ENCODE measurements at regions not wholly inside any gene's neighbourhood (a gene's known extent, or its start where the extent isn't known, plus 50 kb on each side); places are given as distances from the start of the nearest gene placed in this dataset.
"Not testable (repeated sequence)": the region's sequence is repeated elsewhere in the genome, so short reads cannot be mapped to it uniquely, and the experiment has no call there.

DNA sequence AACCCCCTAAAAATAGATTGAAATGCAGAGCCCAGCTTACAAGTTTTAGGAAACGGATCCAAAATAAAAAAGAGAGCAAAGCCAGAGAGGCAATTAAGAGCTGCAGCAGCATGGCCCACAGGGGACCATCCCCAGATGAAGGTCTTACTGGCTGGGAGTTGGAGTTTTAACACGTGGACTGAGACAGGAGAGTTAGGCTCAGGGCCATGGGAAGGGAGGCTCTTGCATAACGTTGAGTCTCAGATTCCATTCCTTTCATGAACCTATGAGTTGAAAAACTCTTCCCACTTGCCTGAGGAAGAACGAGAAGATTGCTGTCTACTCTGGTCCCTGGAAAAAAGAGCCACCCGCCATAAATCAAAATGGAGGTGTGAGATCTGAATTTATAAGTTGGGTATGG lies 101.8 kb upstream of the NDUFV2 start (continued):
- no peak for TF ChIP-seq CSDC2 (CRISPR knock-in tag; IDR thresholded peaks at IDR 0.05)
- TF ChIP-seq ESRRG (CRISPR knock-in tag; IDR thresholded peaks at IDR 0.05) = no peak
- TF ChIP-seq SNAI2 (CRISPR knock-in tag; IDR thresholded peaks at IDR 0.05) = no peak
- TF ChIP-seq TCF4 (CRISPR knock-in tag; IDR thresholded peaks at IDR 0.05; ENCODE audit: borderline replicate concordance) = no peak
- no peak for TF ChIP-seq ZNF70 (CRISPR knock-in tag; IDR thresholded peaks at IDR 0.05)
- TF ChIP-seq ZC3H10 (CRISPR knock-in tag; IDR thresholded peaks at IDR 0.05) = no peak
- no peak for TF ChIP-seq OSR1 (CRISPR knock-in tag; IDR thresholded peaks at IDR 0.05)
- TF ChIP-seq RARB (CRISPR knock-in tag; IDR thresholded peaks at IDR 0.05) = no peak
- TF ChIP-seq, protein P1, sequence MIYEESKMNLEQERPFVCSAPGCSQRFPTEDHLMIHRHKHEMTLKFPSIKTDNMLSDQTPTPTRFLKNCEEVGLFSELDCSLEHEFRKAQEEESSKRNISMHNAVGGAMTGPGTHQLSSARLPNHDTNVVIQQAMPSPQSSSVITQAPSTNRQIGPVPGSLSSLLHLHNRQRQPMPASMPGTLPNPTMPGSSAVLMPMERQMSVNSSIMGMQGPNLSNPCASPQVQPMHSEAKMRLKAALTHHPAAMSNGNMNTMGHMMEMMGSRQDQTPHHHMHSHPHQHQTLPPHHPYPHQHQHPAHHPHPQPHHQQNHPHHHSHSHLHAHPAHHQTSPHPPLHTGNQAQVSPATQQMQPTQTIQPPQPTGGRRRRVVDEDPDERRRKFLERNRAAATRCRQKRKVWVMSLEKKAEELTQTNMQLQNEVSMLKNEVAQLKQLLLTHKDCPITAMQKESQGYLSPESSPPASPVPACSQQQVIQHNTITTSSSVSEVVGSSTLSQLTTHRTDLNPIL (CRISPR knock-in tag; IDR thresholded peaks at IDR 0.05; ENCODE audit: low read depth) = no peak

DNA sequence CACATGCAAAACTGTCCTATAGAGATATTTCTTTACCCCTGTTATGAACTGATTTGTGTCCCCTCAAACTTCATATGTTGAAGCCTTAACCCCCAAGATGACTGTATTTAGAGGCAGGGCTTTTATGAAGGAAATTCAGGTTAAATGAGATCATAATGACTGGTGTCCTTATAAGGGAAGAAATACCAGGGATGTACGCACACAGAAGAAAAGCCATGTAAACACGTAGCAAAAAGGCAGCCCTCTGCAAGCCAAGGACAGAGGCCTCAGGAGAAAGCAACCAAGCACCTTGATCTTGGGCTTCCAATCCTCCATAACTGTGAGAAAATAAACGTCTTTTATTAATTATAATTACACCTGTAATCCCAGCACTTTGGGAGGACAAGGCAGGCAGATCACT lies 101.3 kb upstream of the NDUFV2 start:
- TF ChIP-seq OSR1 (CRISPR knock-in tag; IDR thresholded peaks at IDR 0.05) = no peak
- TF ChIP-seq ESRRG (CRISPR knock-in tag; IDR thresholded peaks at IDR 0.05) = no peak
- no peak for TF ChIP-seq TOX (CRISPR knock-in tag; IDR thresholded peaks at IDR 0.05; ENCODE audit: borderline replicate concordance)
- TF ChIP-seq ZNF8 (CRISPR knock-in tag; IDR thresholded peaks at IDR 0.05) = no peak
- no peak for TF ChIP-seq CSDC2 (CRISPR knock-in tag; IDR thresholded peaks at IDR 0.05)
- TF ChIP-seq, protein P2, sequence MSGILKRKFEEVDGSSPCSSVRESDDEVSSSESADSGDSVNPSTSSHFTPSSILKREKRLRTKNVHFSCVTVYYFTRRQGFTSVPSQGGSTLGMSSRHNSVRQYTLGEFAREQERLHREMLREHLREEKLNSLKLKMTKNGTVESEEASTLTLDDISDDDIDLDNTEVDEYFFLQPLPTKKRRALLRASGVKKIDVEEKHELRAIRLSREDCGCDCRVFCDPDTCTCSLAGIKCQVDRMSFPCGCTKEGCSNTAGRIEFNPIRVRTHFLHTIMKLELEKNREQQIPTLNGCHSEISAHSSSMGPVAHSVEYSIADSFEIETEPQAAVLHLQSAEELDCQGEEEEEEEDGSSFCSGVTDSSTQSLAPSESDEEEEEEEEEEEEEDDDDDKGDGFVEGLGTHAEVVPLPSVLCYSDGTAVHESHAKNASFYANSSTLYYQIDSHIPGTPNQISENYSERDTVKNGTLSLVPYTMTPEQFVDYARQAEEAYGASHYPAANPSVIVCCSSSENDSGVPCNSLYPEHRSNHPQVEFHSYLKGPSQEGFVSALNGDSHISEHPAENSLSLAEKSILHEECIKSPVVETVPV (CRISPR knock-in tag; IDR thresholded peaks at IDR 0.05) = no peak
- TF ChIP-seq ZFP30 (CRISPR knock-in tag; IDR thresholded peaks at IDR 0.05) = no peak
- ATAC-seq = no peak

DNA sequence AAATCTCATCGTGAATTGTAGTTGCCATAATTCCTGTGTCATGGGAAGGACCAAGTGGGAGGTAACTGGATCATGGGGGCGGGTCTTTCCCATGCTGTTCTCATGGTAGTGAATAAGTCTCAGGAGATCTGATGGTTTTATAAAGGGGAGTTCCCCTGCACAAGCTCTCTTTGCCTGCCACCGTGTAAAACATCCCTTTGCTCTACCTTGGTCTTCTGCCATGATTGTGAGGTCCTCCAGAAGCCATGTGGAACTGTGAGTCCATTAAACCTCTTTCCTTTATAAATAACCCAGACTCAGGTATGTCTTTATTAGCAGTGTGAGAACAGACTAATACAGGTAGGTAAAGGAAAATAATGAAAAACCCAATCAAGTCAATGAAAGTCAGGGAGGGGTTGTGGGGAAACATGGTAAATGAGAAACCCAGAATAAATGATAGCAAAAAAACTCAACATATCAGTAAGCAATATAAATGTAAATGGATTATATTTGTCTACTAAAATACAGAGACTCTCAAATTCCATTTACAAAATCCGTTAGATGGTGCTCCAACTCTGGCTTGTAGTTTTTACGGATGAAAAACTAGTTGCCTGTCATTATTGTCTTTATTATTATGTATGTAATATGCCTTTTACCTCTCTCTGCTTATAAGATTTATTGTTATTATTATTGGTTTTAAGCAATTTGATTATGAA lies 98.9 kb upstream of the NDUFV2 start:
- TF ChIP-seq TOX (CRISPR knock-in tag; IDR thresholded peaks at IDR 0.05; ENCODE audit: borderline replicate concordance) = no peak
- no peak for TF ChIP-seq CSDC2 (CRISPR knock-in tag; IDR thresholded peaks at IDR 0.05)
- TF ChIP-seq PPARA (CRISPR knock-in tag; IDR thresholded peaks at IDR 0.05; ENCODE audit: borderline replicate concordance) = no peak
- TF ChIP-seq BACH2 (CRISPR knock-in tag; IDR thresholded peaks at IDR 0.05; ENCODE audit: borderline replicate concordance) = no peak
- TF ChIP-seq ZNF8 (CRISPR knock-in tag; IDR thresholded peaks at IDR 0.05) = no peak
- TF ChIP-seq ZFP30 (CRISPR knock-in tag; IDR thresholded peaks at IDR 0.05) = no peak
- no peak for TF ChIP-seq SNAI2 (CRISPR knock-in tag; IDR thresholded peaks at IDR 0.05)
- TF ChIP-seq, protein P1 (CRISPR knock-in tag; IDR thresholded peaks at IDR 0.05; ENCODE audit: low read depth) = no peak
- TF ChIP-seq RARB (CRISPR knock-in tag; IDR thresholded peaks at IDR 0.05) = no peak
- no peak for TF ChIP-seq ISL1 (CRISPR knock-in tag; IDR thresholded peaks at IDR 0.05)
- TF ChIP-seq ARNTL (CRISPR knock-in tag; IDR thresholded peaks at IDR 0.05; ENCODE audit: borderline replicate concordance, low read depth) = no peak
- TF ChIP-seq ZFP3 (CRISPR knock-in tag; IDR thresholded peaks at IDR 0.05) = no peak
- no peak for TF ChIP-seq ZC3H10 (CRISPR knock-in tag; IDR thresholded peaks at IDR 0.05)
- no peak for ATAC-seq

DNA sequence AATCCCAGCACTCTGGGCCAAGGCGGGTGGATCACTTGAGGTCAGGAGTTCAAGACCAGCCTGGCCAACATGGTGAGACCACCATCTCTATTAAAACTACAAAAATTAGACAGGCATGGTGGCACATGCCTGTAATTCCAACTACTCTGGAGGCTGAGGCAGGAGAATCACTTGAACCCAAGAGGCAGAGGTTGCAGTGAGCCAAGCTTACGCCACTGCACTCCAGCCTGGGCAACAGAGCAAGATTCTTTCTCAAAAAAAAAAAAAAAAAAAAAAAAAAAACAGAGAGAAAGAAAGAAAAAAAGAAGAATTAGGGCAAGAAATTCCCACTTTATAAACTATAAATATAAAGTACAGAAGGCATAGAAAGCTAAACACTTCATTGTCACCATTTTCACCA lies 98.2 kb upstream of the NDUFV2 start:
- ATAC-seq = not testable (repeated sequence)

DNA sequence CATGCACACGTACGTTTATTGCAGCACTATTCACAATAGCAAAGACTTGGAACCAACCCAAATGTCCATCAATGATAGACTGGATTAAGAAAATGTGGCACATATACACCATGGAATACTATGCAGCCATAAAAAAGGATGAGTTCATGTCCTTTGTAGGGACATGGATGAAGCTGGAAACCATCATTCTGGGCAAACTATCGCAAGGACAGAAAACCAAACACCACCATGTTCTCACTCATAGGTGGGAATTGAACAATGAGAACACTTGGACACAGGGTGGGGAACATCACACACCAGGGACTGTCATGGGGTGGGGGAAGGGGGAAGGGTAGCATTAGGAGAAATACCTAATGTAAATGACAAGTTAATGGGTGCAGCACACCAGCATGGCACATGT lies 94.8 kb upstream of the NDUFV2 start:
- not testable (repeated sequence) for ATAC-seq

DNA sequence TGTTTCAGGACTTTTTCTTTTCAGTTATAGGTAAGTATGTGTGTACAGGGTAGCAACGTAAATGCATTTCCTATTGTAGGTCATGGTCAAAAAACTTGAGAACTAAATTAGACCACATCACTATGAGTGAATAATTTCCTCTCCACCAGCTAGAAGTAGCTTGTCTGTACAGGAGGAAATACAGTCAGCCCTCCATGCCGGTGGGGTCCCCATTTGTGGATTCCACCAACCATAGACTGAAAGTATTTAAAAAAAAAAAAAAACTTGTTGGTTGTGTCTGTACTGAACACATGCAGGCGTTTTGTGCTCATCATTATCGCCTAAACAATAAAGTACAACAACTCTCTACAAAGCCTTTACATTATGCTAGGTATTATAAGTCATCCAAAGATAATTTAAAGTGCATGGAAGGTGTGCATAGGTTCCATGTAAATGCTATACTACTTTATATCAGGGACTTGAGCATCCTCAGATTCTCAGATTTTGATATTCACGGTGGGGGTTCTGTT lies 94.2 kb upstream of the NDUFV2 start:
- no peak for ATAC-seq
- no peak for TF ChIP-seq ZFP30 (CRISPR knock-in tag; IDR thresholded peaks at IDR 0.05)
- TF ChIP-seq ESRRG (CRISPR knock-in tag; IDR thresholded peaks at IDR 0.05) = no peak
- no peak for TF ChIP-seq ZNF8 (CRISPR knock-in tag; IDR thresholded peaks at IDR 0.05)
- TF ChIP-seq, protein P2 (CRISPR knock-in tag; IDR thresholded peaks at IDR 0.05) = no peak
- no peak for TF ChIP-seq PPARA (CRISPR knock-in tag; IDR thresholded peaks at IDR 0.05; ENCODE audit: borderline replicate concordance)
- TF ChIP-seq GLIS3 (CRISPR knock-in tag; IDR thresholded peaks at IDR 0.05) = no peak
- TF ChIP-seq TCF4 (CRISPR knock-in tag; IDR thresholded peaks at IDR 0.05; ENCODE audit: borderline replicate concordance) = no peak
- TF ChIP-seq SNAI2 (CRISPR knock-in tag; IDR thresholded peaks at IDR 0.05) = no peak
- TF ChIP-seq BACH2 (CRISPR knock-in tag; IDR thresholded peaks at IDR 0.05; ENCODE audit: borderline replicate concordance) = no peak
- no peak for TF ChIP-seq ZC3H10 (CRISPR knock-in tag; IDR thresholded peaks at IDR 0.05)
- TF ChIP-seq ISL1 (CRISPR knock-in tag; IDR thresholded peaks at IDR 0.05) = no peak

All from SK-N-SH treated with all-trans-retinoic acid at 6 μM for 48 hours (cell line).